ENCODE measurements at regions not wholly inside any gene's neighbourhood (a gene's known extent, or its start where the extent isn't known, plus 50 kb on each side); places are given as distances from the start of the nearest gene placed in this dataset.

DNA sequence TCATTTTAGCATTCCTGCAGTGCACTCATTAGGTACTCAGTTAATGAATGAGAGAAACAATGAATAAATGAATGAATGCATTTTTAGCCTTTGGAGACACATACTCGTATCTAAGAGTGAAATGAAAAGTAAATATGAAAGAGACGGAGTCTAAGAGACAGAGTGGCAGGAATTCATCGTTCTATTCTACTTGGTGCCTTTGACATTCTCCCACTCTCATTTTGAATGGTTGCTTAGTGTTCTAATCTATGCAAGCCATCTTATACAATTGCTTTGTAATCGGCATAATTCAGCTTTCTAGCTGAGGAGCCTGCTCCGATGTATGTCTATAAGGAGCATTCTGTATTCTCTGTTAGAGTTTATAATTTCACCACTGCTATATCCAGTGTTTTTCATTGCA lies 554.9 kb downstream of the PLCL1 start:
- Histone ChIP-seq H3K36me3 (ENCODE audit: insufficient read depth, low read length, poor library complexity, severe bottlenecking) (no peaks in the 10 kb centered on the region), H3K4me3 (ENCODE audit: low read depth, low read length, poor library complexity, severe bottlenecking) (no peak overlapping the region), H3K9me3 (ENCODE audit: low read depth, low read length, poor library complexity, severe bottlenecking) (no peaks in the 10 kb centered on the region), H3K27me3 (replicated peaks; ENCODE audit: insufficient read depth, low read depth, low read length, poor library complexity) (peaks cover 32% of the 10 kb centered on the region), H3K4me1 (ENCODE audit: insufficient read depth, low read length, poor library complexity, severe bottlenecking) (no peaks in the 10 kb centered on the region), H3K27ac (ENCODE audit: low read depth, low read length, poor library complexity, severe bottlenecking) (no peak overlapping the region)
- no peak for DNase-seq (ENCODE audit: low spot score)
- intact Hi-C loops (cut with micrococcal nuclease; ENCODE audit: unreplicated experiment), result no loop called here
- ChIA-PET POLR2A (ENCODE audit: low non-redundant PET) (no interaction called here), CTCF (no interaction called here)
- no TSS peak for BruUV-seq (replicated peaks)
- no peak for TF ChIP-seq EZH2 (IDR thresholded peaks at IDR 0.05; ENCODE audit: borderline replicate concordance, low read depth, low read length, poor library complexity, severe bottlenecking)
- no peak for TF ChIP-seq CTCF (conservative IDR thresholded peaks at IDR 0.05; ENCODE audit: low read depth, low read length)

DNA sequence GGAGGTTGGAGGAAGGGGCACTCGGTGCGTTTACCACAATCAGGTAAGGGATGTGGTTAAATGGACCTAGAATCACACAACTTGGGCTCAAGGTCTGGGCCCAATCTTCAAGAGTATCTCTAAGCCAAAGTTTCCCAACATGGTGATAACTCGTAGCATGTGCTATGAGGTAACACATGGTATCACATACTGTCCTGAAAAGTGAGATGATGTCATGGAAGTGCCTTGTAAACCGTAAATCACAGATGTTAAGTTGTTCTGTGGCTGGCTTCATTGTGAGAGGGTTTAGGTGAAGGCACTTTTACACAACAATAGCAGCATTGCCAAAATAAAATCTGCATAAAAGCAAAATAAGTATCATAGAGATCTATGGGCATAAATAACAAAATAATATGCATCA lies 551.8 kb downstream of the PLCL1 start:
- ChIA-PET POLR2A (ENCODE audit: low non-redundant PET) (no interaction called here), CTCF (no interaction called here)
- no peak for DNase-seq (ENCODE audit: low spot score)
- H3K9me3 ChIP-seq (ENCODE audit: low read depth, low read length, poor library complexity, severe bottlenecking), result no peaks in the 10 kb centered on the region
- H3K27ac ChIP-seq (ENCODE audit: low read depth, low read length, poor library complexity, severe bottlenecking), result no peak overlapping the region
- peaks cover 37% of the 10 kb centered on the region for H3K27me3 ChIP-seq (replicated peaks; ENCODE audit: insufficient read depth, low read depth, low read length, poor library complexity)
- intact Hi-C loops (cut with micrococcal nuclease; ENCODE audit: unreplicated experiment), result no loop called here
- BruUV-seq (replicated peaks), result no TSS peak
- no peaks in the 10 kb centered on the region for H3K36me3 ChIP-seq (ENCODE audit: insufficient read depth, low read length, poor library complexity, severe bottlenecking)
- H3K4me1 ChIP-seq (ENCODE audit: insufficient read depth, low read length, poor library complexity, severe bottlenecking), result no peaks in the 10 kb centered on the region
- no peak overlapping the region for H3K4me3 ChIP-seq (ENCODE audit: low read depth, low read length, poor library complexity, severe bottlenecking)
- TF ChIP-seq CTCF (conservative IDR thresholded peaks at IDR 0.05; ENCODE audit: low read depth, low read length), result no peak
- TF ChIP-seq EZH2 (IDR thresholded peaks at IDR 0.05; ENCODE audit: borderline replicate concordance, low read depth, low read length, poor library complexity, severe bottlenecking), result no peak

DNA sequence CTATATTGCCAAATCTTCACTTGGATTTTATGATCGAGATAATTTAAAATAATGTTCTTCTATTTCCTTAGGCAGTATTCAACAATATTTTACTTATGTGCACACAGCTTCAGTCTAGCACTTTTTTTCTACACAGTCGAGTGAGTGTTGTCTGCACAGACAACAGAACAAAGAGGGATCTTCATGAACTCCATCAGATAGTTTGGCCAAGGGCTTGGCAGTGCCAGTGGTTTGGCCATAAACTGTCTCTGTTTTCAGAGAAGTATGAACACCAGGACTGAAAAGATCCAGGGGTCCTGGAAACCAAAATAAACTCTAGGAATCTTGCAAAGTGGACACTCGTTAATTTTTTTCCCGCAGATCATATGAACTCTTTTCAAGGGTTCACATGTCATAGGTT lies 547.3 kb downstream of the PLCL1 start:
- intact Hi-C loops (cut with micrococcal nuclease; ENCODE audit: unreplicated experiment), result no loop called here
- peaks cover 25% of the 10 kb centered on the region for H3K27me3 ChIP-seq (replicated peaks; ENCODE audit: insufficient read depth, low read depth, low read length, poor library complexity)
- no peaks in the 10 kb centered on the region for H3K36me3 ChIP-seq (ENCODE audit: insufficient read depth, low read length, poor library complexity, severe bottlenecking)
- no peaks in the 10 kb centered on the region for H3K9me3 ChIP-seq (ENCODE audit: low read depth, low read length, poor library complexity, severe bottlenecking)
- no TSS peak for BruUV-seq (replicated peaks)
- H3K27ac ChIP-seq (ENCODE audit: low read depth, low read length, poor library complexity, severe bottlenecking), result no peak overlapping the region
- H3K4me1 ChIP-seq (ENCODE audit: insufficient read depth, low read length, poor library complexity, severe bottlenecking), result no peaks in the 10 kb centered on the region
- DNase-seq (ENCODE audit: low spot score), result no peak
- ChIA-PET CTCF (no interaction called here), POLR2A (ENCODE audit: low non-redundant PET) (no interaction called here)
- no peak overlapping the region for H3K4me3 ChIP-seq (ENCODE audit: low read depth, low read length, poor library complexity, severe bottlenecking)
- TF ChIP-seq EZH2 (IDR thresholded peaks at IDR 0.05; ENCODE audit: borderline replicate concordance, low read depth, low read length, poor library complexity, severe bottlenecking) (no peak), CTCF (conservative IDR thresholded peaks at IDR 0.05; ENCODE audit: low read depth, low read length) (no peak)

Data from A673 (cell line).